ENCODE measurements at regions not wholly inside any gene's neighbourhood (a gene's known extent, or its start where the extent isn't known, plus 50 kb on each side); places are given as distances from the start of the nearest gene placed in this dataset.

DNA sequence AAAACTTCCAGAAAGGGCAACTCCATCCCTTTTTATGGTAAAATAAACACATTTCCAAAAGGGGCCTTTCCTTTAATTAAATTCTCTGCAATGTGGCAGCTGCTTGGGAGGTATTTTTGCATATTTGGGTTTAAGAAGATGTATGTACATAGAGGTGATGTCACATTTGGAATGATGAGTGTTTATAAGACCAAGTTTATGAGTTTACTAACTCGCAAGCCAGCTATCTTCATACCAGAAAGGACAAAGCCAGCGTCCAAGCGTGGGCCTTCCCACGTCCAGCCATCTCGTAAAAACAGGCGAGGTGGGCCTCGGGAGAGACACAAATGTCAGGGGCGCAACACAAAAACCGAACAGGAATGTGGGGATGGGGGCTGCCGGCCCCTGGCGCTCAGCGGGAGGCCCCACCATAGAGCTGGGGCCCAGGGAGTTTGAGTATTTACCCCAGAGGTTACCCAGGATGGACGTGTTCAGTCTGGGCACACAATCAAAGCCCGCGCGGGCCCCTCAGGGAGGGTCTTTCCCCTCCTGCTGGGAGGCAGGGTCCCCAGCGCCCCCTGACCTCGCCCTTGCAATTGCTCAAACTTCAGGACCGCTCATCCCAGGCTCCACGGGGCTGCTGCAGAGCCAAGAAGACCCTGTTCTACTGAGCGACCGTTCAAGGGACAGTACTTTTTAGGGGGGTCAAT, 137.3 kb downstream of the TWIST2 start:
- DNase-seq: no peak

DNA sequence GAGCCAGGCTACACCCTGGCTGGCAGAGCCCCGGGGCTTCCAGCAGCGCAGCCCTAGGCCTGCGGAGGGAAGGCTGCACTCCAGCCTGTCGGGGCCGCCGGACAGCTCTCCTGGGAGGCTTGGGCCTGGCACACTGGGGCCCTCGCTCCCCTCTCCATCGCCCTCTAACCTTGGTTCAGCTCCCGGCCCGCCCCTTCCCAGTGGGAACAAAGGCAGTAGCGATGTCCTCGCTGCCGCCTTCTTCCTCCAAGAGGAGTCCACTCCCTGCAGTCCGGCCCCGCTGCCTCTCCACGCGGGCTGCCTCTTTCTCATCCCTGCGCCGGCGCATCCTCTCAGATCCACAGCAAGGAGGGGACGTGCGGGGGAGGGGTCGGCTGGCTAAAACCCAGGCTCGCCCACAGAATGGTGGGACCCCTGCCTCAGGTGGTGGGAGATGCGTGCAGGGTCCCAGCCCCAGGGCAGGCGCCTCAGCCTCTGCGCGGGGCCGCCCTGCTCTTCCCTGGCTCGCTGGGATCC, 138.1 kb downstream of the TWIST2 start:
- no peak for DNase-seq

DNA sequence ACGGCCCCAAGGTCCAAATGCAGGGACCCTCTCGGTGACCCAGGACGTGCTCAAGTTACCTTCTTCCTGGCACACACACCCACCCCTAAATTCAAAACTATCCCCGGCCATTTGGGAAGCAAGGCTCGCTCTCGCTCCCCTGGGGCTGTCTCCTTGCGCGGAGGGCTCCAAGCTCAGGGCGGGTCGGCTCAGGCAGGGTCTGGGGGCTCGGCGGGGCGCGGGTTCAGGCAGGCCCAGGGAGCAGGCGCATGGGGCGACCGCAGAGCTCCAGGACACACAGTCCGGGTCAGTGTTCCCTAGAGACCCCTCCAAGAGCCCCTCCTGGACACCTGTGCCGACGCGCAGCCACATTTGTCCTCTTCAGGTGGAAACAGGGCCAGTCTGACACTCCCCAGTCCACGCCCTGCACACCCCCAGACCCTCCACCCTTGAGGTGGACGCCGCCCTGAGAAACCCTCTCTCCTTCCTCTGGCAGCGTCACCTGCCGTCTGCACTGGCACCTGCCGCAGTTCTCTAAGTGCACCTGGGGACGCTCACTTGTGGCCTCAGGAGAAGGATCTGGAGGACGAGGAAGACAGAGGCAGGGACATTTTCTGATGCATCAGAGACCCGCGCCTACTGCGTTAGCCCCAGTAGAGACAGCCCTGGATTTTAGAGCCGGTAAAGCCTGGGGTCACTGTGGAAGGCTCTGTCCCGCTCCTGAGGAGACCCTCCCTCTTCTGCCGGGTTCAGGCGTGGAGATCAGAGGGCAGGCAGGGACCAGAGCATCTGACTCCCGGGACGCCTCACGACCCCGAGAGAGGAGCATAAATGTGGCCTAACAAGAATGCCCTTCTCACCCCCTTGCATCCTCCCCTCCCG, 138.8 kb downstream of the TWIST2 start:
- no peak for DNase-seq

DNA sequence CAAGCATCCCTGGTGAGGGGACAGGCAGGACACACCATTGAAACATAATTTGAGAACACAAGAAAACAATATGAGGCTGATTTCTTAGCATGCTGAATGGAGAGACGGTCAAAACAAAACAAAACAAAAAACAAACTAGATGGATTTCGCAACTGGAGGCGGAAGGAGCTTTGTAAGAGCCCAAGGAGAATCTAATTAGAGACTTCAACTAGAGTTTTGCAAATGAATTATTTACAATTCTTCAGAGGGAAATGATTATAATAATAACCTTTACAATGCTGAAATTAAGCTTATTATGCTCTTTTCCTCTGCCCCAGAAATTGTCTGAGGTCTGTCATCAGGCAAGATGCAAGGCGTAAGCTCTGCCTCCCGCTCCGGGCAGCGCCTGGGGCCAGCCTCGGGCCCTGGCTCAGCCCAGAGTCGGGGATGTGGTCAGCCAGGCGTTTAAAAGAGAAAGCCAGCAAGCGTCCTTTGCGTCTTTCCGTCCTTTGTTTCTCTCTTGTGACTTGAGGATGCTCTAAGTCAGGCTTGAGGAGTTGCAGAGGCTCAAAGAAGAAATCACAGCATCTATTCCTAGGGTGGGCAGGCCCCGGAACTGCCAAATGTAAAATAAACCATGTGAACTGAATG, 139.6 kb downstream of the TWIST2 start:
- no peak for DNase-seq

DNA sequence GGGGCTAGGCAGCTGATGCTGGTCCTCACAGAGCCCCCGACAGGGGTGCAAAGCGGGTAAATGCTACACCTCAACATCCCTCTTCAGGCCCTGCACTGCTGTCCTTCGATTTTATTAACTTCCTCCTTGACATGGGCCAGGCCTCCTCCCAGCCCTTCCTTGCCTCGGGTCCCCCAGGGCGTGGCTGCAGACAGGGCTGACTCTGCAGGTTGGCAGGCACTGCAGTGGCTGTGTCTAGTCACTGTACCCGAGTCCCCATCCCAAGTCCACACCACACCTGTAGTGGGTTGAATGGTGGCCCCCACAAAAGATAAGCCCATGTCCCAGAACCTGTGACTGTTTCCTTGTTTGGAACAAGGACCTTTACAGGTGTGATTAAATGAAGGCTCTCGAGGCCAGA, 140.2 kb downstream of the TWIST2 start:
- no peak for DNase-seq

DNA sequence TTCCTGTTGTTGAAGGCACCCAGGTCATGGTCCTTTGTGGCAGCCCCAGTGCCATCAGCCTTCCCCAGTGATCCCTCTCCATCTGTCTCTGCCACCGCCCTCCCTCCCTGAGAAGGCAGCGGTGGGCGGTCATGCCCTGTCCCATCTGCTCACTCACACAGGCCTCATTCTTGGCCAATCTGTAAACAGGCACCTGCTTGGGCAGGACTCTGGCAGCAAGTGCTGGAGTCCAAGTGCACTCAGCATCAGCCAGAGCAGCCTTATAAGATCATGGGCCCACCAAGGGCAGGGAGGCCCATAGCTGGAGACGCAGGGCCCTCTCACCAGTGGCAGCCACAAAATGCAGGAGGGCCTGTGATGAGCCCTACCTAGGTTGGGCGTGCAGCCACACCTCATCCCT, 140.9 kb downstream of the TWIST2 start:
- DNase-seq: no peak

DNA sequence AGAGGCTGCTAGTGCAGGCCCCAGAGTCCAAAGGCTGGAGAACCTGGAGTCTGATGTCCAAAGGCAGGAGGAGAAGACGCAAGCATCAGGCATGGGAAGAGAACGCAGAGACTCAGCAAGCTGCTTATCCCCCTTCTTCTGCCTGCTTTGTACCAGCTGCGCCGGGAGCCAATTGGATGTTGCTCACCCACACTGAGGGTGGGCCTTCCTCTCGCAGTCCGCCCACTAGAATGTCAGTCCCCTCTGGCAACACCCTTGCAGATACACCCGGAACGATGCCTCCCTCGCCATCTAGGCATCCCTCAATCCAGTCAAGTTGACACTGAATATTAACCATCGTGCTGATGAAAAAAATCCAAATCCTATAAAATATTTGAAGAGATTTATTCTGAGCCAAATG, 141.6 kb downstream of the TWIST2 start:
- no peak for DNase-seq

DNA sequence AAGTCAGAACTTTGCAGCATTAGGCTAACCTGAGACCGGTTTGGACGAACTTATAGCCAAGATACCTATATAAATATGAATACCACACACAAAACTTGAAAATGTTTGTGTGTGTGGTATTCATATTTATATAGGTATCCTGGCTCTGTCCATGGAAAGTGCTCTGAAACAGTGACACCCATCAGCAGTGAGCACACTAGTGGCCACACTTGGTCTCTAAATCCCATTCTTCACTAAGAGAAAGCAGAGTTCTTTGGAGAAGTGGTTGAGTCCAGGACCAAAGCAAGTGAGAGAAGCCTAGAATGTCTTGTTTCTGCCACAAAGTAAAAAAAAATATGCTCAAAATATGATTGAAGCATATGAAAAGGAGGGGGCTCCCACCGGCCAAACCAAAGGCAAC, 146.5 kb downstream of the TWIST2 start:
- no peak for DNase-seq

DNA sequence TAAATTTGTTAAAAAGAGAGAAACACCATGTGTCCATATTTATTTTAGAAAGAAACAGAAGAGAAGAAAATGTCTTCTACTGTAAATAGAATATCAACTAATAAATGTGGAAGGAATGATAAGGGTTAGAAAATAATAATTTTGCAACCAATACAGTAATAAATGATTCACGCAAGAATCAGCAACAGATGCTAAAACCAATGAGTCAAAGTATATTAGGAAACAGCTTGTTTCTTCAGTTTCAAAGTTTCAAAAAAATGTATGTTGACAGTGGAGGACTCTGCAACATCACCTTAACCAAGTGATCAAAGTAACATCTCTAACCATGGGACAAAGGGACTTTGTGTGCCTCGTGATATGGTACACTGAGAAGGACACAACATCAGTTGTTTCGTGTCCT, 147.0 kb downstream of the TWIST2 start:
- no peak for DNase-seq

DNA sequence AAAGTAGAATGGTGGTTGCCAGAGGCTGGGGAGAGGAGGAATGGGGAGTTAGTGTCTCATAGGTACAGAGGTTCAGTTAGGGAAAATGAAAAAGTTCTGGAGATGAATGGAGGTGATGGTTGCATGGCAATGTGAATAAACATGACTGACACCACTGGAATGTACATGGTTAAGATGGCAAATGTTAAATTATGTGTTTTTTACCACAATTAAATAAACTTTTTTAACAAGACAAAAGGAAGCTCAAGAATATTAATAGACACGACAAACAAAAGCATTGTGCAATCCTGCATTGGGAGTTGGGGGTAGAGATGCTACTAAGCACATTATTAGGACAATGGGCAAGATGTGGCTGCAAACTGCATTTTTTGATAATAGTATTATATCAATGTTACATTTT, 147.7 kb downstream of the TWIST2 start:
- no peak for DNase-seq

DNA sequence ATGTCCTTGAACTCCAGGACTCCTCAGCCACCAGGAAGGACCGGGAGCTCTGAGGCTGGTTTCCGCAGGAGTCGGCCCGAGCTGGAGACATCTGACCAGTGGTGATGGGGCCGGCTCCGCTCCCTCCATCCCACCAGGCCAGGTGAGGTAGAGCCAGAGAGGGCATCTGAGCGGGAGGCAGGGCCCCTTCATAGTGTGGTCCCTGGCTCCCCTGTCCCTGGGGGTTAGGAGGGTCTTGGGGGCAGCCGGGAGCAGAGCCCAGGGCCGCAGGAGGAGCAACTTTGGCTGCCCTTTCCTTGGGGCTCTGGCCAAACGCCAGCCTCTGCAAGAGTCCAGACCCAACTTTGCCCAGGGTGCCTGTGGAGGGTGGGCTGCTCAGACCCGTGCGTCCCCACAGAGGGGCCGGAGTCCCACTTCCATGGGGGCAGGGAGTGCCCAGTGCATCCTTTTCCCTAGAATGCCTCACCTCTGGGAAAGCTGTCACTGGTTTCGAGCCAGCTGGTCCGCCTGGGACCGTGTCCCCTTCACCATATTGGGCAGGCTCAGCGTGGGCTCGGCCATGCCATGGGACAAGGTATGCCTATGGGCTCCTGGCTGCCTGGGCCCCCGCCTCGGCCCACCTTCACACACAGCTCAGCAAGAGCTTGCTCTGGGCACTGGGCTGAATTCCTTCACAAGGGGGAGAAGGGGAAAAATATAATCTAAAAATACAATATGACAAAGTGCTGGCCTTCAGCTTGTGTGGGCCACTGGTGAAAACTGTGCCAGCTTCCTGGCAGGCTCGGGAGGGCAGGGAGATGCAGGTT, 148.6 kb downstream of the TWIST2 start:
- no peak for DNase-seq

DNA sequence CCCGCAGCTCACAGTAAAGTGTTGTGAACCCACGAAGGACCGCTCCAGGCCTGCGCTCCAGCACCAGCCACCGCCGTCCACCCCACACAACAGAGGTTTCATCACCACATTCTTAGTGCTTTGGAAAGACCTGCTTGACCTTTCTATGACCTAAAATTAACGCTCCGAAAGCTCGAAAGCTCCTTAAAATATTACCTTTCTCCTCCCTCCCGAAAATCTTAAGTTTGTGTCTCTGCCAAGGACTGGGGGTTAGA, 149.2 kb downstream of the TWIST2 start:
- no peak for DNase-seq

DNA sequence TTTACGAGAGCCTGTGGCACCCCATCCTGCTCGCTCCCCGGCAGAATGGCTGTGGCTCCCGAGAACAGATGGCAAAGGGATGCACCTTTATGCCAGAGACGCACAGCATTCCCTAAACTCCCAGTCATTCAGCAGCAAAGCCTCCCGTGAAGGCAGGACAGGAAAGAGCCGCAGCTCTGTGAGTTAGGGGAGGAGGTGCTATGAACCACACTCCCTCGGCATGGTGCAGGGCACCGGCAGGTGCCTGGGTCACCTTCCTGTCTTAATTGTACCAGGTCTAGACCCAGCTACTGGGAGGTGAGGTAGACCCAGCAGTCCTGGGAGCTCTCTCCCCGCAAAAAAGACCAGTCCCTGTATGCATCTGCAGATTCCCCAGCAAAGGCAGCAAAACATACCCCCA, 149.8 kb downstream of the TWIST2 start:
- no peak for DNase-seq
